ENCODE measurements at regions not wholly inside any gene's neighbourhood (a gene's known extent, or its start where the extent isn't known, plus 50 kb on each side); places are given as distances from the start of the nearest gene placed in this dataset.

- H3K4me3 ChIP-seq (ENCODE audit: low read depth in 1 of 3, low read length in 3 of 3), result no peak overlapping the region
- H3K4me1 ChIP-seq (ENCODE audit: control insufficient read depth in 4 of 4, insufficient read depth in 4 of 4, low read length in 3 of 4), result no peaks in the 10 kb centered on the region
- no peak for DNase-seq (ENCODE audit: low spot score)
- no peak overlapping the region for H3K9ac ChIP-seq (ENCODE audit: low read depth in 1 of 2, low read length in 2 of 2)
- no peaks in the 10 kb centered on the region for H3K36me3 ChIP-seq (ENCODE audit: control insufficient read depth in 4 of 4, insufficient read depth in 3 of 4, low read depth in 1 of 4, low read length in 3 of 4)
- no peak overlapping the region for H3K27ac ChIP-seq (ENCODE audit: low read depth in 1 of 2, low read length in 2 of 2)
- no peaks in the 10 kb centered on the region for H3K27me3 ChIP-seq (ENCODE audit: control insufficient read depth in 4 of 4, insufficient read depth in 4 of 4, low read length in 3 of 4)
- 72% methylated on average over 7 of the region's 7 CpGs for WGBS
- no peaks in the 10 kb centered on the region for H3K9me3 ChIP-seq (ENCODE audit: control insufficient read depth in 4 of 4, low read length in 3 of 4)
- TF ChIP-seq, protein P1, sequence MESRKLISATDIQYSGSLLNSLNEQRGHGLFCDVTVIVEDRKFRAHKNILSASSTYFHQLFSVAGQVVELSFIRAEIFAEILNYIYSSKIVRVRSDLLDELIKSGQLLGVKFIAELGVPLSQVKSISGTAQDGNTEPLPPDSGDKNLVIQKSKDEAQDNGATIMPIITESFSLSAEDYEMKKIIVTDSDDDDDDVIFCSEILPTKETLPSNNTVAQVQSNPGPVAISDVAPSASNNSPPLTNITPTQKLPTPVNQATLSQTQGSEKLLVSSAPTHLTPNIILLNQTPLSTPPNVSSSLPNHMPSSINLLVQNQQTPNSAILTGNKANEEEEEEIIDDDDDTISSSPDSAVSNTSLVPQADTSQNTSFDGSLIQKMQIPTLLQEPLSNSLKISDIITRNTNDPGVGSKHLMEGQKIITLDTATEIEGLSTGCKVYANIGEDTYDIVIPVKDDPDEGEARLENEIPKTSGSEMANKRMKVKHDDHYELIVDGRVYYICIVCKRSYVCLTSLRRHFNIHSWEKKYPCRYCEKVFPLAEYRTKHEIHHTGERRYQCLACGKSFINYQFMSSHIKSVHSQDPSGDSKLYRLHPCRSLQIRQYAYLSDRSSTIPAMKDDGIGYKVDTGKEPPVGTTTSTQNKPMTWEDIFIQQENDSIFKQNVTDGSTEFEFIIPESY (IDR thresholded peaks at IDR 0.05), result no peak
- TF ChIP-seq FOXA2 (IDR thresholded peaks at IDR 0.05), result no peak
- TF ChIP-seq, protein P2, sequence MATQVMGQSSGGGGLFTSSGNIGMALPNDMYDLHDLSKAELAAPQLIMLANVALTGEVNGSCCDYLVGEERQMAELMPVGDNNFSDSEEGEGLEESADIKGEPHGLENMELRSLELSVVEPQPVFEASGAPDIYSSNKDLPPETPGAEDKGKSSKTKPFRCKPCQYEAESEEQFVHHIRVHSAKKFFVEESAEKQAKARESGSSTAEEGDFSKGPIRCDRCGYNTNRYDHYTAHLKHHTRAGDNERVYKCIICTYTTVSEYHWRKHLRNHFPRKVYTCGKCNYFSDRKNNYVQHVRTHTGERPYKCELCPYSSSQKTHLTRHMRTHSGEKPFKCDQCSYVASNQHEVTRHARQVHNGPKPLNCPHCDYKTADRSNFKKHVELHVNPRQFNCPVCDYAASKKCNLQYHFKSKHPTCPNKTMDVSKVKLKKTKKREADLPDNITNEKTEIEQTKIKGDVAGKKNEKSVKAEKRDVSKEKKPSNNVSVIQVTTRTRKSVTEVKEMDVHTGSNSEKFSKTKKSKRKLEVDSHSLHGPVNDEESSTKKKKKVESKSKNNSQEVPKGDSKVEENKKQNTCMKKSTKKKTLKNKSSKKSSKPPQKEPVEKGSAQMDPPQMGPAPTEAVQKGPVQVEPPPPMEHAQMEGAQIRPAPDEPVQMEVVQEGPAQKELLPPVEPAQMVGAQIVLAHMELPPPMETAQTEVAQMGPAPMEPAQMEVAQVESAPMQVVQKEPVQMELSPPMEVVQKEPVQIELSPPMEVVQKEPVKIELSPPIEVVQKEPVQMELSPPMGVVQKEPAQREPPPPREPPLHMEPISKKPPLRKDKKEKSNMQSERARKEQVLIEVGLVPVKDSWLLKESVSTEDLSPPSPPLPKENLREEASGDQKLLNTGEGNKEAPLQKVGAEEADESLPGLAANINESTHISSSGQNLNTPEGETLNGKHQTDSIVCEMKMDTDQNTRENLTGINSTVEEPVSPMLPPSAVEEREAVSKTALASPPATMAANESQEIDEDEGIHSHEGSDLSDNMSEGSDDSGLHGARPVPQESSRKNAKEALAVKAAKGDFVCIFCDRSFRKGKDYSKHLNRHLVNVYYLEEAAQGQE (IDR thresholded peaks at IDR 0.05), result no peak
- TF ChIP-seq JUND (IDR thresholded peaks at IDR 0.05), result no peak
- TF ChIP-seq MAX (IDR thresholded peaks at IDR 0.05), result no peak
- TF ChIP-seq RXRA (IDR thresholded peaks at IDR 0.05), result no peak
These were observed 177.0 kb upstream of the TNRC6C start for GRCh38 chr17:77781536-77781935.

- Histone ChIP-seq H3K4me3 (ENCODE audit: low read depth in 1 of 3, low read length in 3 of 3) (no peak overlapping the region), H3K4me1 (ENCODE audit: control insufficient read depth in 4 of 4, insufficient read depth in 4 of 4, low read length in 3 of 4) (no peaks in the 10 kb centered on the region), H3K27ac (ENCODE audit: low read depth in 1 of 2, low read length in 2 of 2) (no peak overlapping the region), H3K9ac (ENCODE audit: low read depth in 1 of 2, low read length in 2 of 2) (no peak overlapping the region), H3K27me3 (ENCODE audit: control insufficient read depth in 4 of 4, insufficient read depth in 4 of 4, low read length in 3 of 4) (no peaks in the 10 kb centered on the region), H3K9me3 (ENCODE audit: control insufficient read depth in 4 of 4, low read length in 3 of 4) (no peaks in the 10 kb centered on the region), H3K36me3 (ENCODE audit: control insufficient read depth in 4 of 4, insufficient read depth in 3 of 4, low read depth in 1 of 4, low read length in 3 of 4) (no peaks in the 10 kb centered on the region)
- 76% methylated on average over 10 of the region's 10 CpGs for WGBS
- no peak for TF ChIP-seq TAF1 (conservative IDR thresholded peaks at IDR 0.05)
- TF ChIP-seq RXRA (IDR thresholded peaks at IDR 0.05), result no peak
- TF ChIP-seq FOXA2 (IDR thresholded peaks at IDR 0.05), result no peak
- TF ChIP-seq ATF3 (IDR thresholded peaks at IDR 0.05), result no peak
- TF ChIP-seq, protein P2 (IDR thresholded peaks at IDR 0.05), result no peak
- no peak for TF ChIP-seq YY1 (IDR thresholded peaks at IDR 0.05)
- no peak for TF ChIP-seq RAD21 (IDR thresholded peaks at IDR 0.05)
- TF ChIP-seq FOXA1 (IDR thresholded peaks at IDR 0.05), result no peak
- TF ChIP-seq, protein P1 (IDR thresholded peaks at IDR 0.05), result no peak
- TF ChIP-seq MAX (IDR thresholded peaks at IDR 0.05), result no peak
- no peak for TF ChIP-seq GABPA (IDR thresholded peaks at IDR 0.05 in 1 of 2, conservative IDR thresholded peaks at IDR 0.05 in 1 of 2)
- DNase-seq (ENCODE audit: low spot score), result no peak
These were observed 176.3 kb upstream of the TNRC6C start for GRCh38 chr17:77782201-77782600.

Measured in liver (tissue), 7 donors.